GM13976 (cell line): ENCODE measurements at regions not wholly inside any gene's neighbourhood (a gene's known extent, or its start where the extent isn't known, plus 50 kb on each side); places are given as distances from the start of the nearest gene placed in this dataset.

ENCODE experiments used
- DNase-seq: peaks from one replicate; pipeline ENCODE4 v3.0.0; 2012; ENCODE audit warnings: low spot score
- CTCF ChIP-seq: IDR thresholded peaks from 2 replicates; pipeline ENCODE4 v1.5.1; 2012; ENCODE audit warnings: borderline replicate concordance, mild to moderate bottlenecking; ENCODE audit not compliant: insufficient read depth; ENCODE audit errors: extremely low read depth, missing control alignments, control extremely low read depth
- in situ Hi-C: fragments of 300-500 bp; cut with MboI; formaldehyde crosslinking; loops from one replicate; pipeline ENCODE4 v1.12.0; 2022; ENCODE audit warnings: low sequenced_read_pairs, mixed read lengths, inconsistent platforms; ENCODE audit not compliant: unreplicated experiment

- no peak for DNase-seq
- in situ Hi-C loops, result no loop called here
- no peak for TF ChIP-seq CTCF
Measured at GRCh38 chr12:102691773-102692555, 211.6 kb upstream of the IGF1 start.

- DNase-seq, result no peak
- in situ Hi-C loops, result no loop called here
- TF ChIP-seq CTCF, result no peak
Measured at GRCh38 chr12:102690253-102690652, 209.9 kb upstream of the IGF1 start.

- TF ChIP-seq CTCF, result no peak
- in situ Hi-C loops, result no loop called here
- DNase-seq, result no peak
Measured at GRCh38 chr12:102689701-102690100, 209.3 kb upstream of the IGF1 start.

GRCh38 chr12:102687523-102687922, 207.2 kb upstream of the IGF1 start:
- in situ Hi-C loops, result no loop called here
- no peak for DNase-seq
- TF ChIP-seq CTCF, result no peak

- in situ Hi-C loops, result no loop called here
- TF ChIP-seq CTCF, result no peak
- DNase-seq, result no peak
Measured at GRCh38 chr12:102685841-102686240, 205.5 kb upstream of the IGF1 start.

- TF ChIP-seq CTCF, result no peak
- in situ Hi-C loops, result no loop called here
- no peak for DNase-seq
Measured at GRCh38 chr12:102685172-102685571, 204.8 kb upstream of the IGF1 start.
